Spleen (tissue), 7 donors: ENCODE measurements at regions not wholly inside any gene's neighbourhood (a gene's known extent, or its start where the extent isn't known, plus 50 kb on each side); places are given as distances from the start of the nearest gene placed in this dataset.
A peak's percentile ranks its signal among the peaks of the same experiment; 100 is the strongest.

ENCODE experiments used
- CTCF ChIP-seq, 11 experiments: fragments of 200-600 bp in 7 of 11; fragments of 450-650 bp in 4 of 11; sonication (generic) in 4 of 11; IDR thresholded peaks in 8 of 11; conservative IDR thresholded peaks in 3 of 11; 1 replicate in 7 of 11; 2 replicates in 4 of 11; pipeline versions ENCODE4 v1.4.0 to v1.8.0; 2016 to 2021; ENCODE audit warnings: antibody characterized with exemption in 11 of 11, inconsistent platforms in 4 of 11, mild to moderate bottlenecking in 1 of 11
- POLR2A ChIP-seq, 3 donors: fragments of 450-650 bp; IDR thresholded peaks; one replicate each; pipeline ENCODE4 v1.5.1; 2017; ENCODE audit warnings: antibody characterized with exemption in 3 of 3, mild to moderate bottlenecking in 1 of 3
- POLR2AphosphoS5 ChIP-seq, 3 donors: sonication (generic); formaldehyde crosslinking; IDR thresholded peaks; one replicate each; pipeline ENCODE4 v1.5.1; 2017; ENCODE audit warnings: antibody characterized with exemption in 3 of 3
- donor health status: DM: no; HTN: no; CAD: no; lungs with moderate emphysema.
- donor health status: DM: no; HTN: no; CAD: no.
- donor health status: DM: no; HTN: no; CAD: no.

- no peak for TF ChIP-seq CTCF (IDR thresholded peaks at IDR 0.05 in 8 of 11, conservative IDR thresholded peaks at IDR 0.05 in 3 of 11)
- no peak for TF ChIP-seq POLR2A (IDR thresholded peaks at IDR 0.05)
- TF ChIP-seq POLR2AphosphoS5 (IDR thresholded peaks at IDR 0.05): peak in 1 of 3 donors; percentile 37
Observed at GRCh38 chr2:64348386-64349130, 105.4 kb upstream of the LGALSL start.
